Uterus (tissue), 2 donors: ENCODE measurements at regions not wholly inside any gene's neighbourhood (a gene's known extent, or its start where the extent isn't known, plus 50 kb on each side); places are given as distances from the start of the nearest gene placed in this dataset.

Experiments
- CTCF ChIP-seq, 4 experiments: fragments of 200-600 bp in 2 of 4; fragments of 450-650 bp in 2 of 4; sonication (generic) in 2 of 4; IDR thresholded peaks; one replicate each; pipeline ENCODE4 v1.5.1; 2016 to 2019; ENCODE audit warnings: antibody characterized with exemption in 4 of 4, mild to moderate bottlenecking in 2 of 4, moderate library complexity in 1 of 4
- POLR2A ChIP-seq, 2 donors: fragments of 450-650 bp; IDR thresholded peaks; one replicate each; pipeline ENCODE4 v1.6.1; 2016; ENCODE audit warnings: antibody characterized with exemption in 2 of 2, mild to moderate bottlenecking in 1 of 2, moderate library complexity in 1 of 2

GRCh38 chr3:13693441-13693840 is 144.5 kb downstream of the FBLN2 start:
- no peak for TF ChIP-seq CTCF (IDR thresholded peaks at IDR 0.05)
- no peak for TF ChIP-seq POLR2A (IDR thresholded peaks at IDR 0.05)
